Urinary bladder (tissue), 3 donors: ENCODE measurements at regions not wholly inside any gene's neighbourhood (a gene's known extent, or its start where the extent isn't known, plus 50 kb on each side); places are given as distances from the start of the nearest gene placed in this dataset.
"Not testable (repeated sequence)": the region's sequence is repeated elsewhere in the genome, so short reads cannot be mapped to it uniquely, and the experiment has no call there.

Experiments
- DNase-seq: peaks from one replicate; pipeline ENCODE4 v3.0.0-alpha.2; 2015; ENCODE audit errors: extremely low spot score
- H3K27ac ChIP-seq: one replicate; pipeline ENCODE4 v1.5.1; 2013; ENCODE audit warnings: low read depth, mild to moderate bottlenecking, moderate library complexity
- H3K36me3 ChIP-seq: one replicate; pipeline ENCODE4 v1.6.1; 2013; ENCODE audit warnings: mild to moderate bottlenecking, moderate library complexity; ENCODE audit not compliant: insufficient read depth
- H3K4me1 ChIP-seq: one replicate; pipeline ENCODE4 v1.6.1; 2013; ENCODE audit warnings: mild to moderate bottlenecking, moderate library complexity; ENCODE audit not compliant: insufficient read depth
- H3K4me3 ChIP-seq: one replicate; pipeline ENCODE4 v1.5.1; 2013; ENCODE audit warnings: low read depth, low read length
- WGBS: extraction: QIAGEN DNeasy Blood & Tissue Kit; methylation state at CpG from one replicate; pipeline ENCODE4 v1.1.7; 2013; 5-methylcytosine and 5-hydroxymethylcytosine counted together
- donor health status: healthy with polysubstance abuse.
- donor health status: healthy.

DNA sequence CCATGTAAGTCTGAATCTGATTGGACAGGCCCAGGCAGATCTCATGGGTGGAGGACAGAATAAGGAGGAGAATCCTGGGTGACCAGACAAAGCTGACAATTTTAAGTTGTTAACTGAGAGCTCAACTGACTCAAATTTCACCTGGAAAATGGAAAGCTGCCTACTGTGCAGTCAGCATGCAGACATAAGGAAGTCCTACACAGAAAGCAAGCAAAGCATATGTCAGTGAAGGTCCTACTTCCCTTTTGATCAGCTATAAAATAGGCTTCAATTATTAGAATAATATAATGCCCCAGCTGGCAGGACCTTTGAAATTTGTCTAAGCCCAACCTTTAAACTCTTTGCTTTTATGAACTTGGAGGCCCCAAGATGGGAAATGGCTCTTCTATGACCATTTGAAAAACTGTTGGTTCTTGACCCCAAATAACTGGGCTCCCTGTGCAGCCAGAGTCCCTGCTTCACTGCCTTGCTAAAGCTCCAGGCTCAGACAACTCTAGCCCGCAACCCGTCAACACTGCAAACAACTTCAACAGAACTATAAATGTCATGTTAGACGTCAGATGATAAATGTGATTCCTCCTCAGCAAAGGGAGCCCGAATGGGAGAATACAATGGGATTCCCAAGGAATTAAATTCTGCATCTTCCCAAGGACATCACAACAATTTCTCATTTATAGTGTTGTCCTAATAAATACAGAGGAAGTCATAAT is 118.9 kb upstream of the ADRA1B start:
- WGBS: 54% methylated on average over 4 of the region's 4 CpGs
- no peak overlapping the region for H3K27ac ChIP-seq
- H3K4me3 ChIP-seq: no peak overlapping the region
- DNase-seq: no peak
- H3K36me3 ChIP-seq: no peaks in the 10 kb centered on the region
- no peaks in the 10 kb centered on the region for H3K4me1 ChIP-seq

DNA sequence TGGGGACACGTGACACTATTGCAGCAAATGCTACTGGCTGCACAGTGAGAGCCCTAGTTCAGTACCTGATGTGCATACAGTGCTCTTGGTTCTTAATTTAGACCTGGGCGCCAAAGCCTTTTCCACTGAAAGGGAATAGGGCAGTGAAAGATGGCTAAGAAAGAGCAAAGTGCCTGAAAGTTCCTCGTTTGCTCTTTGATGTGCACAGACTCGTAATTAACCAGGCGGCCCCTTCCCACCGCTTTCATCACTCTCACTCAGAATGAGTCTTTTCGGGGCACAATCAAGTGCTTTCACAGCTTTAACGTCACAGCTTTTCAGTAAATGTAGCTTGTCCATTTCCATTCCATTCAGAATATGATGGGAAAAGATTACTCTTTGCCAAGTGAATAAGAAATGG is 116.6 kb upstream of the ADRA1B start:
- WGBS: 55% methylated on average over 8 of the region's 8 CpGs
- H3K27ac ChIP-seq: no peak overlapping the region
- no peak overlapping the region for H3K4me3 ChIP-seq
- H3K4me1 ChIP-seq: no peaks in the 10 kb centered on the region
- no peak for DNase-seq
- H3K36me3 ChIP-seq: no peaks in the 10 kb centered on the region

DNA sequence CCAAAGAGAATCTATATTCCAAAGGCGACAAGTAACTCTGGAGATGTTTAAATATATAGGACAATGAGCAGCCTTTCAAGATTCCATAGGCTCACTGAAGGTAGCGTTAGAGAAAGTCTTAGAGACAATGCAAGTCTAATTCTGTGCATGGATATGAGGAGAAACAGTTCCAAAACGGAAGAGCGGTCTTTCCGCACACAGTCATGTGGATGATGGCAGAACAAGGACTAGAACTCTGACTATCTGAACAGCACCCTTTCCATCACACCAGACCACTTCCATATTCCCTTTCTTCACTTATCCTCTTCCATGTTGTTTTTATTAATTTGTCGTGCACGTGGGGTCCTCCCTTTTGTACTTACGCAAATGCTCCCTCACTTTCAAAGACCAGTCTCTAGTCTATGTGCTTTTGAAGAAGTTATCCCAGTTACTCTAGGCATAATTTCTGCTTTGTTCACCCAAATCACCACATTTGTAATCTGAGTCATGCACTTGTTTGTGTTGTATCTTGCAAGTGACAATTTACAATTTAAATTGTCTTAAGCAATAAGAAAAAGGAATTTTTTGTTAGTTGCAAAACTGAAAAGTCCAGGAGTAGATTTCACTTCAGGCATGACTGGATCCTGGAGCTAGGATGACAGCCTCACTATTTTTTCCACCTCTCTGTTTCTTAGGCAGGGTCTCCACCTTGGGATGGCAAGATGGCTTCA is 116.0 kb upstream of the ADRA1B start:
- Histone ChIP-seq H3K36me3 (no peaks in the 10 kb centered on the region), H3K27ac (no peak overlapping the region), H3K4me3 (no peak overlapping the region), H3K4me1 (no peaks in the 10 kb centered on the region)
- WGBS: 87% methylated on average over 8 of the region's 8 CpGs
- DNase-seq: no peak

DNA sequence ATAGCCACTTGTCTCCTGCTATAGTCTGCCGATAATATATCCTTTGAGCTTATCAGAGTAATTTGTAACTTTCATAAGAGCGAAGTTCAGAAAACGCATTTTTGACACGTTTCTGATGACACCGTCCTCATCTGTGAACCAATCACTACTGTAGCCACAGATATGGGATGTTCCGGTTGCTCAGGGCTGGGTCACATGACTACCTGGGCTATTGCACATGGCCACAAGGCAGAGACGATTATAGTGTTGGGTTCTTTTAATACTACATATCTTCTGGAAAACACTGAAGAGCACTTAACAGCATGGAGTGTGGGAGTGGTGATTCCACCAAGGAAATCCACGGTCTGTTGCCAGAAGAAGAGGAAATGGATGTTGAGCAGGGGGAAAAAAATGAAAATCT is 115.0 kb upstream of the ADRA1B start:
- WGBS: 82% methylated on average over 8 of the region's 8 CpGs
- Histone ChIP-seq H3K27ac (no peak overlapping the region), H3K4me1 (no peaks in the 10 kb centered on the region), H3K36me3 (no peaks in the 10 kb centered on the region), H3K4me3 (no peak overlapping the region)
- no peak for DNase-seq

DNA sequence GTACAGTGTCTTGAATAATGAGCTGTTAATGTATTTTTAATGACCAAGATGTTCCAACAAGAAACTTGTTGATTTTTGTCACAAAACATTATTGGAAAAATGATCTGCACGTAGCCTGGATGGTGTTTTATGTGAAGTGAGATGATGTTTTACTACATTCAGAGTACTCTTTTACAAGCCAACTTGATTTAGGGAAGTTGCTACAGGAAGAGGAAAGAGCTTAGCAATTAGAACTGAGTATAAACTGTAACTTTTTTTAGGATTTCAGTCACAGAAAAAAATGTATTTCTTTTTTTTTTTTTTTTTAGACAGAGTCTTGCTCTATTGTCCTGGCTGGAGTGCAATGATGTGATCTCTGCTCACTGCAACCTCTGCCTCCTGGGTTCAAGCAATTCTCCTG is 113.6 kb upstream of the ADRA1B start:
- no peak for DNase-seq
- Histone ChIP-seq H3K4me1 (no peaks in the 10 kb centered on the region), H3K27ac (no peak overlapping the region), H3K4me3 (no peak overlapping the region), H3K36me3 (no peaks in the 10 kb centered on the region)
- WGBS: 33% methylated on average over 1 of the region's 1 CpG

DNA sequence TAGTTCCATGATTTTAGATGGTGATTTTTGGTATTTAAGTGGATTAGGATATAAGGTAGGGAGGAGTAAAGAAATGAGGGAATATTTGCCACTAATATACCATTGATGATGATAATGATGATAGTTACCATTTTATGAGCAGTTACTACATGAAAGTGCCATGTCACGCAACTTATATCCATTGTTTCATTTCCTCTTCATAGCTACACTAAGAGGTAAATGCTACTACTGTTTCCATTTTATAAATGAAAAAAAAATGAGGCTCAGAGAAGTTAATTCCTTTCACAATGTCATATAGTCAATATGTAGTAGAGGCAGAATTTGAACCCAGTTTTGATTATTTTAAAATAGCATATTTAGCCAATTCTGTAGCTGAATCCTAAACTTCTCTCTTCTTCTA is 112.2 kb upstream of the ADRA1B start:
- Histone ChIP-seq H3K4me3 (no peak overlapping the region), H3K27ac (no peak overlapping the region), H3K4me1 (no peaks in the 10 kb centered on the region), H3K36me3 (no peaks in the 10 kb centered on the region)
- DNase-seq: no peak
- 95% methylated on average over 1 of the region's 1 CpG for WGBS

DNA sequence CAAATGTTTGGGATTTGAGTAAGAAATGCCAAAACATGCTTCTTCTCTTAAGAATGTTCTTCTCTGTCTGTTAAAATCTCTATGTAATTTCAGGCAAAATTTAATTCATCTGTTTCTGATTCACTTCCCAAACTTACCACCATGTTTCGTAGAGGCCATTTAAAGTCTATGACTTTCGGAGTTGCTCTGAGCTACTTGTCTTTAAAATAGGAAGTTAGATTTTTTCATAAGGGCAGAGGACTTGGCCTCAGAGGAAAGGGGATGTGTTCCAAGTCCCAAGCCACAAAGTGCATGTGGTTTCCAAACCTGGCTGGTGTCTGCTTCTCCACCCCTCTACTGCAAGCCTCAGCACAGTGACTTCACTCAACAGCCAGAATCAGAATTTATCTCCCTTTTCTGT is 111.3 kb upstream of the ADRA1B start:
- DNase-seq: no peak
- WGBS: 77% methylated on average over 2 of the region's 2 CpGs
- H3K36me3 ChIP-seq: no peaks in the 10 kb centered on the region
- no peak overlapping the region for H3K27ac ChIP-seq
- no peaks in the 10 kb centered on the region for H3K4me1 ChIP-seq
- no peak overlapping the region for H3K4me3 ChIP-seq

DNA sequence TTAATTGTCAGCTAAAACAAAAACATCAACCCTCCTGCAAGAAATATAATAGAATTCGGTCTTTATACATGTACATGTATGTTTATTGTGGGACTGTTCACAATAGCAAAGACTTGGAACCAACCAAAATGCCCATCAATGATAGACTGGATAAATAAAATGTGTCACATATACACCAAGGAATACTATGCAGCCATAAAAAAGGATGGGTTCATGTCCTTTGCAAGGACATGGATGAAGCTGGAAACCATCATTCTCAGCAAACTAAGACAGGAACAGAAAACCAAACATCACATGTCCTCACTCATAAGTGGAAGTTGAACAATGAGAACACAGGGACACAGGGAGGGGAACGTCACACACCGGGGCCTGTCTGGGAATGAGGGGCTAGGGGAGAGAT is 109.1 kb upstream of the ADRA1B start:
- H3K4me3 ChIP-seq, H3K27ac ChIP-seq, DNase-seq, H3K4me1 ChIP-seq, H3K36me3 ChIP-seq: not testable (repeated sequence)
- WGBS: 95% methylated on average over 3 of the region's 3 CpGs

DNA sequence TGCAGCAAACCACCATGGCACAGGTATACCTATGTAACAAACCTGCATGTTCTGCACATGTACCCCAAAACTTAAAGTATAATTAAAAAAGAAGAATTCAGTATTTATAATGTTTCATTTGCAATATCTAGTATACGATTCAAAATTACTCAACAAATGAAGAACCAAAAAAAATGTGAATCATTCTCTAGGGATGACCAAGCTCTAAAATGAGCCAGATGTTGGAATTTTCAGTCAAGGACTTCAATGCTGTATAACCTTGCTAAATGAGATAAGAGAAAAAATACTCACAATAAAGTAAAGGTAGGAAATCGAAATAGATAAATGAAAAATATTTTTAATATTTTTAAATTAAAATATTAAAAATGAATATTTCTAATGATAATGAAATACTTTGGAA is 108.7 kb upstream of the ADRA1B start:
- 88% methylated on average over 2 of the region's 2 CpGs for WGBS
- no peaks in the 10 kb centered on the region for H3K36me3 ChIP-seq
- no peak for DNase-seq

DNA sequence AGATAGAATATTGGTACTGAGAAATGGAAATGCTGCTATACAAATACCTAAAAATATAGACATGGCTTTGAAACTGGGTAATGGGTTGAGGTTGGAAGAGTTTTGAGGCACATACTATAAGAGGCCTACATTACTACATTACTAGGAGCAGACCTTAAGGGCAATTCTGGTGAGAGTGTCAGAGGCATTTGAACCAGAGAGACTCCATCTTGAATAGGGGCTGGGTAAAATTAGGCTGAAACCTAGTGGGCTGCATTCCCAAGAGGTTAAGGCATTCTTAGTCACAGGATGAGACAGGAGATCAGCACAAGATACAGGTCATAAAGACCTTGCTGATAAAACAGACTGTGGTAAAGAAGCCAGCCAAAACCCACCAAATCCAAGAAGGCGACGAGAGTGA is 104.6 kb upstream of the ADRA1B start:
- no peaks in the 10 kb centered on the region for H3K36me3 ChIP-seq
- H3K27ac ChIP-seq: no peak overlapping the region
- no peak overlapping the region for H3K4me3 ChIP-seq
- WGBS: 71% methylated on average over 2 of the region's 2 CpGs
- no peaks in the 10 kb centered on the region for H3K4me1 ChIP-seq
- DNase-seq: no peak

More for the DNA sequence above, 108.7 kb upstream of the ADRA1B start:
- Histone ChIP-seq H3K27ac (no peak overlapping the region), H3K4me1 (no peaks in the 10 kb centered on the region), H3K4me3 (no peak overlapping the region)

DNA sequence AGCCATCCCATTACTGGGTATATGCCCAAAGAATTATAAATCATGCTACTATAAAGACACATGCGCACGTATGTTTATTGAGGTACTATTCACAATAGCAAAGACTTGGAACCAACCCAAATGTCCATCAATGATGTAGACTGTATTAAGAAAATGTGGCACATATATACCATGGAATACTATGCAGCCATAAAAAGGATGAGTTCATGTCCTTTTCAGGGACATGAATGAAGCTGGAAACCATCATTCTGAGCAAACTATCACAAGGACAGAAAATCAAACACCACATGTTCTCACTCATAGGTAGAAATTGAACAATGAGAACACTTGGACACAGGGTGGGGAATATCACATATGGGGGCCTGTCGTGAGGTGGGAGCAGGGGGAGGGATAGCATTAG is 103.5 kb upstream of the ADRA1B start:
- H3K4me3 ChIP-seq, H3K27ac ChIP-seq, H3K36me3 ChIP-seq, H3K4me1 ChIP-seq, DNase-seq: not testable (repeated sequence)
- WGBS: 95% methylated on average over 3 of the region's 3 CpGs

DNA sequence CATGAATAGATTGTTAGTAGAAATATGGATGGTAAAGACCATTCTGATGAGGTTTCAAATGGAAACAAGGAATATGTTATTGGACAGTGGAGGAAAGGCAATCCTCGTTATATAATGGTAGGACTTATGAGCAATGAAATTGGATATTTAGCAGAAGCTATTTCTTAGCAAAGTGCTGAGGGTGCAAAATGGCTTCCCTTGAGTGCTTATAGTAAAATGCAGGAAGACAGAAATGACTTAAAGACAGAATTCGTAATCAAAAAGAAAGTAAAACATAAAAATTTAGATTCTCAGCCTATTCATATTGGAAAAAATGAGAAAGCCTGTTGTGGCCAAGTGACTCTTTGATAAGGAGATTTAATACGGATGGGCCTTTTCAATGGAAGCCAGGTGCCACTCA is 102.1 kb upstream of the ADRA1B start:
- H3K27ac ChIP-seq: no peak overlapping the region
- no peaks in the 10 kb centered on the region for H3K4me1 ChIP-seq
- H3K4me3 ChIP-seq: no peak overlapping the region
- whole genome bisulfite sequencing: 58% methylated on average over 3 of the region's 3 CpGs
- no peak for DNase-seq
- H3K36me3 ChIP-seq: no peaks in the 10 kb centered on the region

DNA sequence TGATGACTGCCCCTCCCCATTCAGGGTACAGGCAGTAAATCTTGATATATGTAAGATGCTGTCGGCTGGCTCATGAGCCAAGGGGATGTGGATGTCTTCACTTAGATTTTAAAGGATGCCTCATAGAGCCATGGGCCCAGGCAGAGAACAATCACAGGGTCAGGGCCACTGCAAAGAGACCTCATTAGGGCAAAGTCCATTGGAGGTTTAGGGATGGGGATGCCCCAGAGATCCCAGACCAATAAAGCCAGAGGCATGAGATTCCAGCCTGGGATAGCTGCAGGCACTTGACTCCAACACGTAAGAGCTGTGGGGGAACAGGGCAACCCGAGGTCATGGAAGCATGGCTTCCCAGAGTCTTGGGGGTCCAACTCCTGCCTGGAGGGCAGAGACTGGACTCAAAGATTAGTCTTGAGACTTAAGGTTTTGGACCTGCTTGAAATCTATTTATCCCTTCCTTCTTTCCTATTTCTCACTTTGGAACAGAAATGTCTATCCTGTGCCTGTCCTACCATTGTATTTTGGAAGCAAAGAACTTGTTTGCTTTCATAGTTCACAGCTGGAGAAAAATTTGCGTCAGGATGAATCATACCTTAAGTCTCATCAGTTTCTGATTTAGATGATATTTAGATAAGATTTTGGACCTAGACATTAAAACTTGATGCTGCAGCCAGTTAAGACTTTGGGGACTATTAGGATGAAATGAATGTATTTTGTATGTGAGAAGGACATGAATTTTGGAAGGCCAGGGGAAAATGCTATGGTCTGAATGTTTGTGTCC is 101.3 kb upstream of the ADRA1B start:
- DNase-seq: no peak
- no peak overlapping the region for H3K4me3 ChIP-seq
- no peaks in the 10 kb centered on the region for H3K36me3 ChIP-seq
- 65% methylated on average over 4 of the region's 4 CpGs for WGBS
- no peak overlapping the region for H3K27ac ChIP-seq
- H3K4me1 ChIP-seq: no peaks in the 10 kb centered on the region
